K562 (cell line): ENCODE measurements at regions not wholly inside any gene's neighbourhood (a gene's known extent, or its start where the extent isn't known, plus 50 kb on each side); places are given as distances from the start of the nearest gene placed in this dataset.

Source experiments
- ATAC-seq: fragments of 200-7000 bp; cut with Tn5 transposase; 3 replicates; pipeline ENCODE4 v1.9.1; 2020; ENCODE audit warnings: moderate library complexity
- BruUV-seq: library from RNA; stranded (reverse); fragments of 400-500 nt; replicated peaks from 2 replicates; lab custom pipeline; 2021; lab: Mats Ljungman, UMichigan
- CTCF ChIA-PET: fragments of 300-600 bp; formaldehyde crosslinking; extraction: SDS; loops from one replicate; lab custom pipeline; 2021; ENCODE audit warnings: low intra/inter-chr PET ratio; lab: Yijun Ruan, JAX
- POLR2A ChIA-PET: fragments of 300-600, 350-650 bp; sonication (Branson Sonifier 250); formaldehyde crosslinking; extraction: SDS; loops from one replicate; lab custom pipeline; 2021; ENCODE audit warnings: antibody characterized with exemption, inconsistent platforms; lab: Yijun Ruan, JAX
- DNase-seq, 4 experiments: peaks; one replicate each; pipeline versions ENCODE4 v3.0.0 to v3.0.0-alpha.2; 2011 to 2018; ENCODE audit warnings: low spot score in 3 of 4, mixed read lengths in 3 of 4; ENCODE audit errors: extremely low read depth in 1 of 4
- FAIRE-seq: peaks from 2 replicates; lab custom pipeline; 2011; peaks lifted over from hg19 to GRCh38; lab: Jason Lieb, UNC
- H2AFZ ChIP-seq: 2 replicates; pipeline ENCODE4 v1.6.0; 2011; ENCODE audit warnings: low read depth, low read length, control low read depth, inconsistent platforms
- H3K27ac ChIP-seq: fragments of 200-600 bp; 3 replicates; pipeline ENCODE4 v1.8.0; 2011; ENCODE audit warnings: low read depth, mild to moderate bottlenecking, control low read depth, inconsistent platforms, low read length, moderate library complexity, mixed read lengths; ENCODE audit errors: extremely low read depth
- H3K27me3 ChIP-seq, 2 experiments: fragments of 300-600 bp in 1 of 2; 2 replicates in 1 of 2; 3 replicates in 1 of 2; pipeline versions ENCODE4 v1.6.0 to v1.8.0; 2011; ENCODE audit warnings: inconsistent platforms in 2 of 2, low read length in 2 of 2, mild to moderate bottlenecking in 1 of 2, mixed read lengths in 1 of 2, moderate library complexity in 1 of 2; ENCODE audit not compliant: control insufficient read depth in 2 of 2, insufficient read depth in 2 of 2
- H3K36me3 ChIP-seq: fragments of 300-600 bp; 3 replicates; pipeline ENCODE4 v1.8.0; 2011; ENCODE audit warnings: mild to moderate bottlenecking, low read length, inconsistent platforms; ENCODE audit not compliant: control insufficient read depth, insufficient read depth
- H3K4me1 ChIP-seq, 2 experiments: fragments of 200-600 bp in 1 of 2; replicated peaks in 1 of 2; 2 replicates in 1 of 2; 3 replicates in 1 of 2; pipeline versions ENCODE4 v1.5.1 to v1.8.0; 2011; ENCODE audit warnings: inconsistent platforms in 2 of 2, low read length in 2 of 2, mild to moderate bottlenecking in 1 of 2, mixed read lengths in 1 of 2, moderate library complexity in 1 of 2; ENCODE audit not compliant: control insufficient read depth in 2 of 2, insufficient read depth in 2 of 2
- H3K4me2 ChIP-seq: 2 replicates; pipeline ENCODE4 v1.6.1; 2011; ENCODE audit warnings: low read length, control low read depth, inconsistent platforms, mixed read lengths; ENCODE audit not compliant: insufficient read depth
- H3K4me3 ChIP-seq: fragments of 200-600 bp; sonication (generic), shearing (Covaris generic); 2 replicates; pipeline ENCODE4 v1.5.1; 2016; ENCODE audit warnings: control low read depth, inconsistent platforms
- H3K79me2 ChIP-seq: fragments of 200-600 bp; 3 replicates; pipeline ENCODE4 v1.8.0; 2011; ENCODE audit warnings: low read length, inconsistent platforms; ENCODE audit not compliant: control insufficient read depth, insufficient read depth
- H3K9ac ChIP-seq, 2 experiments: 2 replicates each; pipeline versions ENCODE4 v1.6.0 to v1.6.1; 2011; ENCODE audit warnings: low read depth in 2 of 2, low read length in 2 of 2, control low read depth in 1 of 2, inconsistent platforms in 1 of 2, mild to moderate bottlenecking in 1 of 2, mixed read lengths in 1 of 2; ENCODE audit not compliant: insufficient read depth in 1 of 2
- H3K9me1 ChIP-seq: one replicate; pipeline ENCODE4 v1.6.0; 2011; ENCODE audit warnings: inconsistent platforms, mild to moderate bottlenecking, low read length, moderate library complexity; ENCODE audit not compliant: control insufficient read depth, insufficient read depth
- H3K9me3 ChIP-seq: replicated peaks from 2 replicates; pipeline ENCODE4 v1.5.1; 2011; ENCODE audit warnings: low read depth, low read length, inconsistent platforms; ENCODE audit not compliant: control insufficient read depth, insufficient read depth
- H4K20me1 ChIP-seq: replicated peaks from 2 replicates; pipeline ENCODE4 v1.6.1; 2011; ENCODE audit warnings: low read length, inconsistent platforms, mixed read lengths; ENCODE audit not compliant: control insufficient read depth, insufficient read depth
- C11orf30 ChIP-seq: fragments of 450-650 bp; IDR thresholded peaks from 2 replicates; pipeline ENCODE4 v1.6.1; 2016; ENCODE audit warnings: low read depth, mild to moderate bottlenecking
- CBFA2T2 ChIP-seq: fragments of 450-650 bp; conservative IDR thresholded peaks from 2 replicates; pipeline ENCODE4 v1.6.1; 2017; ENCODE audit warnings: mild to moderate bottlenecking
- E2F3 ChIP-seq: fragments of 250-450 bp; sonication (Bioruptor Pico); IDR thresholded peaks from 2 replicates; pipeline ENCODE4 v1.4.0; 2020; ENCODE audit warnings: mild to moderate bottlenecking
- FOXJ2 ChIP-seq: fragments of 200-800 bp; sonication (Bioruptor generic); IDR thresholded peaks from 2 replicates; pipeline ENCODE4 v1.6.1; 2016; ENCODE audit warnings: missing genetic modification characterization, missing compliant biosample characterization
- HMG20B ChIP-seq: fragments of 250-450 bp; sonication (Bioruptor Pico); IDR thresholded peaks from 2 replicates; pipeline ENCODE4 v1.5.0; 2021; ENCODE audit warnings: mild to moderate bottlenecking
- NFIX ChIP-seq: fragments of 250-450 bp; sonication (Bioruptor Pico); IDR thresholded peaks from 2 replicates; pipeline ENCODE4 v1.4.0; 2020; ENCODE audit warnings: low read depth, mild to moderate bottlenecking, moderate library complexity
- ZNF232 ChIP-seq: sonication (generic); formaldehyde crosslinking; IDR thresholded peaks from 2 replicates; pipeline ENCODE4 v1.8.0; 2022; ENCODE audit warnings: mild to moderate bottlenecking, missing genetic modification reagents
- WGBS: fragments of 100-300 bp; shearing (Covaris generic); methylation state at CpG from one replicate; pipeline ENCODE4 v1.1.6; 2016; ENCODE audit warnings: low coverage, mixed read lengths; ENCODE audit not compliant: insufficient coverage; ENCODE audit errors: missing lambda C conversion rate; 5-methylcytosine and 5-hydroxymethylcytosine counted together
- in situ Hi-C: fragments of 300-500 bp; cut with MboI; formaldehyde crosslinking; loops from 4 replicates; pipeline ENCODE4 v1.15.0; 2018; ENCODE audit warnings: inconsistent platforms, mixed read lengths
- intact Hi-C: fragments of 100-400 bp; cut with micrococcal nuclease; formaldehyde crosslinking; loops from 2 replicates; pipeline ENCODE4 v1.14.2; 2022
- TF ChIP-seq, protein P1 (sequence below): fragments of 450-650 bp; IDR thresholded peaks from 2 replicates; pipeline ENCODE4 v1.6.1; 2016; ENCODE audit warnings: mild to moderate bottlenecking
- TF ChIP-seq, protein P2 (sequence below): sonication (generic); formaldehyde crosslinking; IDR thresholded peaks from 2 replicates; pipeline ENCODE4 v1.8.1; 2022; ENCODE audit warnings: missing genetic modification reagents
- TF ChIP-seq, protein P3 (sequence below): fragments of 250-450 bp; sonication (Bioruptor Pico); IDR thresholded peaks from 2 replicates; pipeline ENCODE4 v1.5.0; 2022; ENCODE audit warnings: mild to moderate bottlenecking

DNA sequence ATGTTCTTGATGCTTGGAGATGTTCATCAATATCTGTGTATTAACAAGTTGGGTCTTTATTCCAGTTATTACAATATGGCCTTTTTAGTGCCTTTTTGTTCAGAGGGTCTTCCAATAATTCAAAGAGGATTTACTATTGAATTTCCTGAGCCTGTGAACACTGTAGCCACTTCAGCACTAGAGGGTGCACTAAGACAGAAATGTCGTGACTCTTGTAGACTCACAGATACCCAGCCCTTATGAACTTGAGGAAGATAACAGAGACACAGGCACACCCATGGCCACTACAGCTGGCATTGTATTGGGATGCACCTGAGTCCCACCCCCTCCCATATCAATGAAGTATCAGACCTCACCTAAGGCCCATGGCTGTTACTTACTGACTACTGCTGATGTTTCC is 54.4 kb upstream of the ACTRT1 start:
- Histone ChIP-seq H3K79me2 (no peaks in the 10 kb centered on the region), H3K9ac (no peak overlapping the region), H3K9me1 (no peaks in the 10 kb centered on the region), H3K36me3 (no peaks in the 10 kb centered on the region), H3K4me2 (no peak overlapping the region), H3K27me3 (no peaks in the 10 kb centered on the region), H3K27ac (no peak overlapping the region), H4K20me1 (no peaks in the 10 kb centered on the region), H3K4me1 (no peaks in the 10 kb centered on the region), H3K4me3 (no peak overlapping the region), H3K9me3 (no peaks in the 10 kb centered on the region), H2AFZ (no peak overlapping the region)
- POLR2A ChIA-PET = interaction anchor here (0.6 kb wide), 1 partner anchor 1052 kb away, joined by 3 read pairs; no protein-coding TSS in a partner anchor
- DNase-seq = peak in 1 of 4 experiments; percentile 0
- intact Hi-C loops (no loop called here), in situ Hi-C loops (no loop called here)
- CTCF ChIA-PET = no interaction called here
- WGBS = 0% methylated on average over 1 of the region's 1 CpG
- no TSS peak for BruUV-seq
- TF ChIP-seq HMG20B (CRISPR knock-in tag) (no peak), E2F3 (CRISPR knock-in tag) (no peak), FOXJ2 (tag) (no peak), ZNF232 (CRISPR knock-in tag) (no peak), C11orf30 (no peak), CBFA2T2 (no peak), NFIX (CRISPR knock-in tag) (no peak)
- TF ChIP-seq, protein P1, sequence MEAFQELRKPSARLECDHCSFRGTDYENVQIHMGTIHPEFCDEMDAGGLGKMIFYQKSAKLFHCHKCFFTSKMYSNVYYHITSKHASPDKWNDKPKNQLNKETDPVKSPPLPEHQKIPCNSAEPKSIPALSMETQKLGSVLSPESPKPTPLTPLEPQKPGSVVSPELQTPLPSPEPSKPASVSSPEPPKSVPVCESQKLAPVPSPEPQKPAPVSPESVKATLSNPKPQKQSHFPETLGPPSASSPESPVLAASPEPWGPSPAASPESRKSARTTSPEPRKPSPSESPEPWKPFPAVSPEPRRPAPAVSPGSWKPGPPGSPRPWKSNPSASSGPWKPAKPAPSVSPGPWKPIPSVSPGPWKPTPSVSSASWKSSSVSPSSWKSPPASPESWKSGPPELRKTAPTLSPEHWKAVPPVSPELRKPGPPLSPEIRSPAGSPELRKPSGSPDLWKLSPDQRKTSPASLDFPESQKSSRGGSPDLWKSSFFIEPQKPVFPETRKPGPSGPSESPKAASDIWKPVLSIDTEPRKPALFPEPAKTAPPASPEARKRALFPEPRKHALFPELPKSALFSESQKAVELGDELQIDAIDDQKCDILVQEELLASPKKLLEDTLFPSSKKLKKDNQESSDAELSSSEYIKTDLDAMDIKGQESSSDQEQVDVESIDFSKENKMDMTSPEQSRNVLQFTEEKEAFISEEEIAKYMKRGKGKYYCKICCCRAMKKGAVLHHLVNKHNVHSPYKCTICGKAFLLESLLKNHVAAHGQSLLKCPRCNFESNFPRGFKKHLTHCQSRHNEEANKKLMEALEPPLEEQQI = no peak
- TF ChIP-seq, protein P2, sequence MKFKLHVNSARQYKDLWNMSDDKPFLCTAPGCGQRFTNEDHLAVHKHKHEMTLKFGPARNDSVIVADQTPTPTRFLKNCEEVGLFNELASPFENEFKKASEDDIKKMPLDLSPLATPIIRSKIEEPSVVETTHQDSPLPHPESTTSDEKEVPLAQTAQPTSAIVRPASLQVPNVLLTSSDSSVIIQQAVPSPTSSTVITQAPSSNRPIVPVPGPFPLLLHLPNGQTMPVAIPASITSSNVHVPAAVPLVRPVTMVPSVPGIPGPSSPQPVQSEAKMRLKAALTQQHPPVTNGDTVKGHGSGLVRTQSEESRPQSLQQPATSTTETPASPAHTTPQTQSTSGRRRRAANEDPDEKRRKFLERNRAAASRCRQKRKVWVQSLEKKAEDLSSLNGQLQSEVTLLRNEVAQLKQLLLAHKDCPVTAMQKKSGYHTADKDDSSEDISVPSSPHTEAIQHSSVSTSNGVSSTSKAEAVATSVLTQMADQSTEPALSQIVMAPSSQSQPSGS (CRISPR knock-in tag) = no peak
- TF ChIP-seq, protein P3, sequence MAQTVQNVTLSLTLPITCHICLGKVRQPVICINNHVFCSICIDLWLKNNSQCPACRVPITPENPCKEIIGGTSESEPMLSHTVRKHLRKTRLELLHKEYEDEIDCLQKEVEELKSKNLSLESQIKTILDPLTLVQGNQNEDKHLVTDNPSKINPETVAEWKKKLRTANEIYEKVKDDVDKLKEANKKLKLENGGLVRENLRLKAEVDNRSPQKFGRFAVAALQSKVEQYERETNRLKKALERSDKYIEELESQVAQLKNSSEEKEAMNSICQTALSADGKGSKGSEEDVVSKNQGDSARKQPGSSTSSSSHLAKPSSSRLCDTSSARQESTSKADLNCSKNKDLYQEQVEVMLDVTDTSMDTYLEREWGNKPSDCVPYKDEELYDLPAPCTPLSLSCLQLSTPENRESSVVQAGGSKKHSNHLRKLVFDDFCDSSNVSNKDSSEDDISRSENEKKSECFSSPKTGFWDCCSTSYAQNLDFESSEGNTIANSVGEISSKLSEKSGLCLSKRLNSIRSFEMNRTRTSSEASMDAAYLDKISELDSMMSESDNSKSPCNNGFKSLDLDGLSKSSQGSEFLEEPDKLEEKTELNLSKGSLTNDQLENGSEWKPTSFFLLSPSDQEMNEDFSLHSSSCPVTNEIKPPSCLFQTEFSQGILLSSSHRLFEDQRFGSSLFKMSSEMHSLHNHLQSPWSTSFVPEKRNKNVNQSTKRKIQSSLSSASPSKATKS (CRISPR knock-in tag) = no peak
- no peak for ATAC-seq
- no peak for FAIRE-seq
